Esophagus muscularis mucosa (tissue), 4 donors: ENCODE measurements at regions not wholly inside any gene's neighbourhood (a gene's known extent, or its start where the extent isn't known, plus 50 kb on each side); places are given as distances from the start of the nearest gene placed in this dataset.

ENCODE experiments used
- DNase-seq: peaks from one replicate; pipeline ENCODE4 v3.0.0-alpha.2; 2017; ENCODE audit errors: extremely low spot score
- H3K27ac ChIP-seq, 4 donors: fragments of 200-600 bp; sonication (generic); replicated peaks in 1 of 4; 1 replicate in 3 of 4; 2 replicates in 1 of 4; pipeline ENCODE4 v1.5.1; 2016 to 2019; ENCODE audit warnings: mild to moderate bottlenecking in 1 of 4
- H3K27me3 ChIP-seq, 4 donors: fragments of 200-600 bp; sonication (generic); one replicate each; pipeline versions ENCODE4 v1.5.1 to v1.6.0; 2016 to 2019
- H3K36me3 ChIP-seq, 4 donors: fragments of 200-600 bp; sonication (generic); one replicate each; pipeline ENCODE4 v1.5.1; 2016 to 2019
- H3K4me1 ChIP-seq, 4 donors: fragments of 200-600 bp; sonication (generic); one replicate each; pipeline ENCODE4 v1.5.1; 2016 to 2019
- H3K4me3 ChIP-seq, 4 donors: fragments of 200-600 bp; sonication (generic); 1 replicate in 2 of 4; 2 replicates in 2 of 4; pipeline ENCODE4 v1.5.1; 2016 to 2019; ENCODE audit warnings: mild to moderate bottlenecking in 4 of 4, moderate library complexity in 1 of 4
- H3K9me3 ChIP-seq, 4 donors: fragments of 200-600 bp; sonication (generic); 1 replicate in 3 of 4; 2 replicates in 1 of 4; pipeline ENCODE4 v1.5.1; 2016 to 2019
- EP300 ChIP-seq: sonication (generic); formaldehyde crosslinking; IDR thresholded peaks from one replicate; pipeline ENCODE4 v1.6.1; 2017; ENCODE audit warnings: antibody characterized with exemption
- POLR2A ChIP-seq: fragments of 450-650 bp; IDR thresholded peaks from one replicate; pipeline ENCODE4 v1.6.1; 2017; ENCODE audit warnings: antibody characterized with exemption, moderate library complexity, mild to moderate bottlenecking, low read depth
- POLR2AphosphoS5 ChIP-seq, 2 donors: sonication (generic); formaldehyde crosslinking; IDR thresholded peaks; one replicate each; pipeline ENCODE4 v1.6.1; 2017; ENCODE audit warnings: antibody characterized with exemption in 2 of 2
- WGBS: methylation state at CpG from one replicate; pipeline ENCODE4 v1.1.5; 2018; 5-methylcytosine and 5-hydroxymethylcytosine counted together
- intact Hi-C: fragments of 100-400 bp; cut with DNase I; formaldehyde crosslinking; loops from one replicate; pipeline ENCODE4 v1.15.1; 2023
- TF ChIP-seq, protein P1 (sequence below), 3 experiments: fragments of 200-600 bp in 2 of 3; fragments of 450-650 bp in 1 of 3; sonication (generic) in 2 of 3; IDR thresholded peaks; one replicate each; pipeline ENCODE4 v1.5.1; 2017 to 2019; ENCODE audit warnings: antibody characterized with exemption in 3 of 3, mild to moderate bottlenecking in 2 of 3, moderate library complexity in 1 of 3

DNA sequence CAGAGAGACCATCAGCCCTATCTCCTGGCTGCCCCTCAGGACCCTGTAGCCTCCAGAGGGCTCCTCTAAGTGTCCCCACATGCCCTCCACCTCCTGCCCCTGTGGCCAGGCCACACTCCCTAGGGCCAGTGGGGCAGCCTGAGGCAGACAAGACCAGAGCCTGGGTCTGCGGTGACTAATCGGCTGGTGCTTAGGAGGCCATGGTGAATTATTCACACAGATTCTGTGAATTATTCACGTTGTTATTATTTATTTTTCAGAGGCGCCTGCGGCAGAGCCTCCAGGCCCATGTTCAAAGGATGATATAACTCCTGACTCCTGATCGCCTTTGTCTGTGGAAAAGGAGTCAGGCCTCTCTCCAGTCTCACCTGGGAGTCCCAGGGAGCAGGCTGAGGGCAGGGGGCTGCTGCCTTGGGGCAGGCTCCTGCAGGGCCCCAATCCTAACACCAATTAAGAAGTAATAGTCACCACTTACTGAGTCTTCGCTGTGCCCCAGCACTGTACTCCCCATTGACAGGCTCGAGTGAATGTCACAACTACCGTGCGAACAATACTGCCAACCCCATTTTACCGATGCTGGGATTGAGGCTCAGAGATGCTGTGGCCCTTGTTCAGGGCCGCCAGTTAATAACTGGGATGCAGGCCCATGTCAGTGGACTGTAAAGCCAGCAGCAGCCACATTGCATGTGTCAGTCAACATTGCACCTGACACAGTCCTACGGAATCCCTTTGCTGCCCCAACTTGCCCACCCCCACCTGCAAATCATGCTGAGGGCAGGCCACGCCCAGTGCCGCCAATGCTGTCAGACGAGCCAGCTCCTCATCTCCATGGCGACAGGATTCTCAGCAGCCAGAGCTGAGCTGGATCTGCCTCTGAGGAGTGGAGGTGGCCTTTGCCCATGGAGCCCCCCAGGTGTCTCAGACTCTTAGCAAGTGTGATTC, 94.9 kb downstream of the PCDH1 start:
- TF ChIP-seq, protein P1, sequence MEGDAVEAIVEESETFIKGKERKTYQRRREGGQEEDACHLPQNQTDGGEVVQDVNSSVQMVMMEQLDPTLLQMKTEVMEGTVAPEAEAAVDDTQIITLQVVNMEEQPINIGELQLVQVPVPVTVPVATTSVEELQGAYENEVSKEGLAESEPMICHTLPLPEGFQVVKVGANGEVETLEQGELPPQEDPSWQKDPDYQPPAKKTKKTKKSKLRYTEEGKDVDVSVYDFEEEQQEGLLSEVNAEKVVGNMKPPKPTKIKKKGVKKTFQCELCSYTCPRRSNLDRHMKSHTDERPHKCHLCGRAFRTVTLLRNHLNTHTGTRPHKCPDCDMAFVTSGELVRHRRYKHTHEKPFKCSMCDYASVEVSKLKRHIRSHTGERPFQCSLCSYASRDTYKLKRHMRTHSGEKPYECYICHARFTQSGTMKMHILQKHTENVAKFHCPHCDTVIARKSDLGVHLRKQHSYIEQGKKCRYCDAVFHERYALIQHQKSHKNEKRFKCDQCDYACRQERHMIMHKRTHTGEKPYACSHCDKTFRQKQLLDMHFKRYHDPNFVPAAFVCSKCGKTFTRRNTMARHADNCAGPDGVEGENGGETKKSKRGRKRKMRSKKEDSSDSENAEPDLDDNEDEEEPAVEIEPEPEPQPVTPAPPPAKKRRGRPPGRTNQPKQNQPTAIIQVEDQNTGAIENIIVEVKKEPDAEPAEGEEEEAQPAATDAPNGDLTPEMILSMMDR (IDR thresholded peaks at IDR 0.05): no peak
- TF ChIP-seq POLR2A (no peak), POLR2AphosphoS5 (IDR thresholded peaks at IDR 0.05) (no peak), EP300 (no peak)

DNA sequence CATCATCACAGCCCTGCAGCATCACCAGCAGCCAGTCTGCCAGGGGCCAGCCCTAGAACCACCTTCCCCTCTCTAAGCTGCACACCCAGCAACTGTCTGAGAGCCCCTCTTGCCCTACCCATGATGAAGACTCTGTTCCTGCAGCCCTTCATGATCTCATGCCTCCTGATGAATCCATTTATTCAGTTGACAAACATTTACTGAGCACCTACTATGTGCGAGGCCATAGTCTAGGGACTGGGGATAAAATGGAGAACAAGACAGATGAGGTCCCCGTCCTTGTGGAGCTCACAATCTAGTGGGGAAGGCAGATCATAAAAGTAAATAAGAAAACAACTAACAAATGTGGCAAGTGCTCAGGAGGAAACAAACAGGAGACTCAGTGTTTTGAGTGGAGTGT, 96.3 kb downstream of the PCDH1 start:
- TF ChIP-seq POLR2A (no peak), POLR2AphosphoS5 (IDR thresholded peaks at IDR 0.05) (no peak), EP300 (no peak)
- TF ChIP-seq, protein P1 (IDR thresholded peaks at IDR 0.05): no peak
- H3K9me3 ChIP-seq: no peaks in the 10 kb centered on the region
- peaks cover 0 to 14% (median 0%) of the 10 kb centered on the region in 4 donors for H3K27me3 ChIP-seq
- H3K4me3 ChIP-seq: no peak overlapping the region
- H3K4me1 ChIP-seq: peaks cover 6 to 13% (median 8%) of the 10 kb centered on the region in 4 donors
- H3K36me3 ChIP-seq: no peaks in the 10 kb centered on the region
- H3K27ac ChIP-seq: no peak overlapping the region
- no peak for DNase-seq
- 91% methylated on average over 2 of the region's 2 CpGs for WGBS
- intact Hi-C loops: no loop called here

More for the DNA sequence above, 94.9 kb downstream of the PCDH1 start:
- 89% methylated on average over 14 of the region's 17 CpGs for WGBS
- intact Hi-C loops: no loop called here
- Histone ChIP-seq H3K27me3 (peaks cover 0 to 27% (median 0%) of the 10 kb centered on the region in 4 donors), H3K27ac (no peak overlapping the region), H3K4me3 (no peak overlapping the region), H3K4me1 (peaks cover 6 to 13% (median 8%) of the 10 kb centered on the region in 4 donors), H3K9me3 (no peaks in the 10 kb centered on the region), H3K36me3 (no peaks in the 10 kb centered on the region)
- no peak for DNase-seq

DNA sequence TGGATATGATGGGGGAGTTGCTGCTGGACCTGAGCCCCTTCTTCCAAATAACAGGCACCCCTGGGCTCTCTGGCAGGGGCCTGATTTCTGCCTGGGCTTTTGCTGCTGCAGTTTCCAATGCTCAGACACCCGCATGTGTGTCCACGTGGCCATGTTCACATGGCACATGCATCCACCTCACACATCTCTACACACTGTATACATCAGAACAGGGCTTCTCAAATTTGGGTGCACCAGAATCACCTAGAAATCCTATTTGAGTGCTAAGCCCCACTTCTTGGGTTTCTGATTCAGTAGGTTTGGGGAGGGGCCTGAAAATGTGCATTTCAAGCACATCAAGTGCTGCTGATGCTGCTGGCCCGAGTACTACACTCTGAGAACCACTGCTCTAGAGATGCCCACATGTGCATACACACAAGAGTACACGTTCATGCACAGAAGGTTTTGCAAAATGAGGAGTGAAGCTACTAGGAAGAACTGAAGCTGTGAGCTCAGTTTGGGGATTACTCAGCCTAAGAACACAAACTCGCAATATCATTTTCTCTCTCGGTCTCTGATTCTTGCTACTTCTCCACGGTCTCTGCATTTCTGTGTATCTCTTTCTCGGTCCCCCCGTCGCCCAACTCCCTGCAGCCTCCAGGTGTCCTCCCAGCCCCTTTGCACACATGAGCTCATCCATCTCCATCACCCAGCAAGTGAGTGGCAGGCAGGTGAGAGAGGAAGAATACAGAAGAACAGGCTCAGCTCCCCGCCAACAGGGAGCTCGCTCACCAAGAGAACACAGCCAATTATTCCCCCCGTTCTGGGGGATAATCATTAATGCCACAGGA, 97.0 kb downstream of the PCDH1 start:
- WGBS: 79% methylated on average over 13 of the region's 13 CpGs
- no peak for DNase-seq
- intact Hi-C loops: no loop called here
- H3K4me1 ChIP-seq: peaks cover 6 to 13% (median 8%) of the 10 kb centered on the region in 4 donors
- H3K9me3 ChIP-seq: no peaks in the 10 kb centered on the region
- no peak overlapping the region for H3K4me3 ChIP-seq
- TF ChIP-seq POLR2AphosphoS5 (IDR thresholded peaks at IDR 0.05): no peak
- TF ChIP-seq, protein P1 (IDR thresholded peaks at IDR 0.05): no peak
- H3K27me3 ChIP-seq: peaks cover 0 to 9% (median 0%) of the 10 kb centered on the region in 4 donors
- H3K27ac ChIP-seq: no peak overlapping the region
- no peaks in the 10 kb centered on the region for H3K36me3 ChIP-seq

DNA sequence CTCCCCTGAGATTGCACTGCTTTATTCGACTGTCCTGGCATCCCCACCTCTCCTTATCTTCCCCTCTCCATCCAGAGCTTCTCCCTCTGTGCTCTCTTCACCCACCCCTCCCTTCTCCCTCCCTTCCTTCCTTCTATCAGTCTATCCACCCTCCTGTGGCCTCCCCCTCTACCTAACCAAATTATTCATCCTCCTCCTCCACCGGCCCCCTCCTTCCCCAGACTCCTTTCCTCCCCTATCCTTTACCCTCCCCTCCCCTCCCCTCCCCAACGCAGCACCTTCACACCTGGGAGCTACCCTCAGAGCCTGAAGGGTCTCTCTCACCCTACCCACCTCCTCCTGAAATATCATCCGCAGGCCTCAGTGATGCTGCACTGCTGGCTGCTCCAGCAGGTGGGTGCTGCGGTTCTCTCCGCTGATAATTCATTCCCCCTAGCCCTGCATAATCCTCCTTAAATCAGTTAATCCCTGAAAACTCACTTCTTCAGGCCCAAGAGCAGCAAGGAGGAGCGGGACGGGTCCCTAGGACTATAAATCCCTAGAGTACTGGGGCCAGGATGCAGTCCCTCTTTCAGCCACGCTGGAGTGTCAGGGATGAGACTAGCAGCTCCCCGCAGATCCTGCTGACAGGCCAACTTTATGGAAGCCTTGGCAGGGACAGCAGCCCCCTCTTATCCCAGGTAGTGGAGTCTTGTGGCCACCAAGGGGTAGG, 97.8 kb downstream of the PCDH1 start:
- TF ChIP-seq EP300 (no peak), POLR2A (no peak)
- TF ChIP-seq, protein P1 (IDR thresholded peaks at IDR 0.05): no peak
- intact Hi-C loops: no loop called here
- Histone ChIP-seq H3K9me3 (no peaks in the 10 kb centered on the region), H3K27me3 (peaks cover 0 to 9% (median 0%) of the 10 kb centered on the region in 4 donors), H3K4me1 (peaks cover 6 to 13% (median 8%) of the 10 kb centered on the region in 4 donors), H3K27ac (no peak overlapping the region), H3K36me3 (no peaks in the 10 kb centered on the region), H3K4me3 (no peak overlapping the region)
- 74% methylated on average over 4 of the region's 10 CpGs for WGBS
- no peak for DNase-seq
